NT2/D1 (cell line): ENCODE measurements at regions not wholly inside any gene's neighbourhood (a gene's known extent, or its start where the extent isn't known, plus 50 kb on each side); places are given as distances from the start of the nearest gene placed in this dataset.

ENCODE experiments used
- SUZ12 ChIP-seq: IDR thresholded peaks from 2 replicates; pipeline ENCODE4 v1.6.1; 2011; ENCODE audit not compliant: insufficient read length, insufficient read depth; ENCODE audit errors: extremely low read depth
- YY1 ChIP-seq: IDR thresholded peaks from 2 replicates; pipeline ENCODE4 v1.6.1; 2011; ENCODE audit not compliant: insufficient read length, insufficient read depth
- ZNF274 ChIP-seq: IDR thresholded peaks from 2 replicates; pipeline ENCODE4 v1.6.1; 2011; ENCODE audit warnings: mild to moderate bottlenecking, low read depth, low read length

GRCh38 chr10:31215052-31215451, 104.0 kb upstream of the ZEB1 start:
- TF ChIP-seq ZNF274: no peak
- TF ChIP-seq SUZ12: no peak
- no peak for TF ChIP-seq YY1
